HG02852 (cell line): ENCODE measurements at regions not wholly inside any gene's neighbourhood (a gene's known extent, or its start where the extent isn't known, plus 50 kb on each side); places are given as distances from the start of the nearest gene placed in this dataset.

Experiments
- ATAC-seq: cut with Tn5 transposase; IDR thresholded peaks from one replicate; pipeline ENCODE4 v1.9.1; 2021; ENCODE audit warnings: mild to moderate bottlenecking, moderate library complexity; ENCODE audit not compliant: unreplicated experiment

GRCh38 chr1:98427664-98428063, 233.9 kb upstream of the SNX7 start:
- ATAC-seq = no peak

DNA sequence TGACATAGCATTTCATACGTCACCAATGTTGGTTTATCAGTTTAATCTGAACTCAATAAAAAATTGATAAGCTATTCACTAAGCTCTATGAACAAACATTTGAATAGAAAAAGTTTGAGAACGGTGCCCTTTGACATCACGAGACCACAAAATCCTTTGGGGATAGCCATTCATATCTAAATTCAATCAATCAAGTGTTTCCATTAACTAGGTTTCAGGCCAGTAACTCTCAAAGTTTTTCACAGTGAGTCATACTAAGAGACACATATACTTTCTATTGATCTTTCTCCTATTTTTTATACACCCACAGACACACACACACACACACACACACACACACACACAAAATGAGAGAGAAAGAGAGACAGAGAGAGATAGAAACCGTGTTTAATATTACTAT, 235.4 kb upstream of the SNX7 start:
- no peak for ATAC-seq

DNA sequence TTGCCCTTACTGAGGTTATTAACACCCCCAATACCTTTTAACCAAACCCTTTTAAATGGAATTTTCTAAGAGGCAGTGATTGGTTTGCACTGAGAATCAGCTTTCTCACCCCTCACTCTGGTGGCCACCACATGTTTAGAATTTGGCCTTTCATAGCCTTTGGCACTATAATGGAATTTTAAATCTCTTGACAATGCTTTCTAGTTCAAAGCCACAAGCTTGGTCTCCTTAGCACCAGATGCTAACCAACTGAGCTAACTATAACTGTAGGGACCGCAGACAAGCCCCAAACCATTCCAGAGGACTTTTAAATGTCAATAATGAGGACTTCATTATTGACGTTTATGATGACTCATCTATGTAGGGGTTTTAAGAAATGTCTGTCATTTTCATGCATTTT, 238.7 kb upstream of the SNX7 start:
- no peak for ATAC-seq

GRCh38 chr1:98421085-98421435, 240.5 kb upstream of the SNX7 start:
- no peak for ATAC-seq

DNA sequence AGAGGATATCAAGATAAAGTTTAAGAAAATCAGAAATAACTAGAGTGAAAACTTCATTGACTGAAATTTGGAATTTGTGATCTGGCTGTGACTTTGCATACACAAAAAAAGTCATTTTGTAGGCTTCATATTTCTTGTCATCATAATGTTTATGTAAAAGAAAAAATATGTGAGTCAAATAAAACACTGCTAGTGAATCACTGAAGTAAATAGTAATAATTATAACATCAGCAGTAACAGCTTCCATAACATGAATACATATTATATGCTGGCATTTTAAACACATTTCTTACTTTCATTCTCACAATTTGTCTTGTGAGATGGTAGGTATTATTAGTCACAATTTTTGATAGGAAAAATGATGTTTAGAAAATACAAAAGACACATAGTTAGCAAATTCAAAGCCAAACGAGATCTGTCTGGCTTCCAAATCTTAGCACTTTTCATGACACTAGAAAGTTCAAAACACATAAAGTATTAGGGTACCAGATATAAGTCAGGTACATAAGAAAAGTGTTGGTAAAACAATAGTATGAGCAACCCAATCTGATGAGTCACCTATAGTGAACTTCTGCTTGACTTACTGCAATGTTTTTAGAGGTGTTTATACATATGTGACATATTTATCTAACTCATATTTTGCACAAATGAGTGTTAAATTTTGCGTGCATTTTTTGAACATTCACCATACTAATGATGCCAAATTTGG, 241.0 kb upstream of the SNX7 start:
- ATAC-seq = no peak

DNA sequence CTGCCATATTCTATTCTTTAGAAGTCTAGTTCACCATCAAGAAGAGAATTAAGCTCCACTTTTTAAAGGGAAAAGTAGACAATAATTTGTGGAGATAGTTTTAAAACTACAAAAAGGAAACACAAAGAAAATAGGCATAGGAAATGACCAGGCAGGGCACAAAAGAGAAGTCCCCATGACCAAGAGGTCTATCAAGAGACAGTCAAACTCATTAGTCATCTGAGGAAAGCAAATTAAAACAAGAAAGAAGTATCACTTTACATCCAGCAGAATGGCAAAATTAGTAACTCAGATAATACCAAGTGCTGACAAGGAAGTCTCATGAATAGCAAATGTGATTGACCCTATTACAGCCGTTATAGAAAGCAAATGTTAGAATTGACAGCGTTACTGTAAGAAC, 243.7 kb upstream of the SNX7 start:
- no peak for ATAC-seq

GRCh38 chr1:98410082-98410481, 251.4 kb upstream of the SNX7 start:
- ATAC-seq = no peak

DNA sequence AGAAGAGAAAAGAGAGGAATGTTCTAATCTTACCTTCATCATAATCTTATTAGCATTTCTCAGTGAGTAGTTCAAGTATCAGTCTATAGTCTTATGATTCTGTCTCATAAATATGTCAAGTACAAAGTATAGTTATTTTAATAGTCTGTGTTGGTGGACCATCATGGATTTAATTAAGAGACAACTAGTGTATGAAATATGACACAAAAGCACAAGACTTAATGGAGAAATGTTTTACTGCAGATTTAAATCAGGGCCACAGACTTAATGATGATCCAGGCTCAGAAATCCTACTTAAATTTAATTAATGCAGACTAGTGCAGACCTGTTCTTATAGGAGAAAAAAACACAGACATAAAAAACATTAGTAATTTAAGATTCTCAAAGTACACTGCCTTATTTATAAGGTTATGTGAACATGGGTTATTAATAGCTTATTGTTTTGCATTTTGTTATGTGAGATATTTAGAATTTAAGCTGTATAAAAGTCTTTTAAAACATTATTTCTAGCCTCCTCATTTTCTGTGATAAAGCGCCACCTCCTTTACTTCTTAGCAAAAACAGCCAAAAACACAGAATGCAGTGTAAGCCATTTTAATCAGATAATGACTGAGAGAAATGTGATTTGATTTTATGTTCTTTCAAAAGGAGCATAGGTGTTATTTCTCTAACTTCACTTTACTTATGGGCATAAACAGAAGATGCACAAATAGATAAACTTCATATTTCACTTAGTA, 255.0 kb upstream of the SNX7 start:
- no peak for ATAC-seq

DNA sequence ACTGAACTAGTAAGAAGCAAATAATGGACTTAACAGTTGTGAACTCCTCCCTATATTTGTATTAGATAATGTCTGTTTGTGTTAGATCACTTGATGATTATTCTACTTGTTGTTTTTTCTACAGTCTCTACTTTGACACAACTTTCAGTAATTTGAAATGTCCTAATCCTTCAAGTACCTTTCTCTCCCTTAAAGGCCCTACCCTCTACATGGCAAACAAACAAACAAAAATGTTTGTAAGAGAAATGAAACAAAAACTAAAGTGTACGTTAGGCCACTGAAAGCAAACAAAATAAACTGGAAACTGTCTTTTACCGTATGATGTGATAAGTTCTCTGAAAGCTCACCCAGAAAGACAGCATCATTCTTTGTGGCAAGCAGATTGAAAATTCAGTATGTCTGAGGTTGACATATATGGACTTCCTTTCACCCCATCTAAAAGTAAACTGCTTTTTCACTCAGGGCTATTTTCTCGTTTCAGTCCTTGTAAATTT, 255.9 kb upstream of the SNX7 start:
- peak; percentile 79 for ATAC-seq

GRCh38 chr1:98404866-98405265, 256.7 kb upstream of the SNX7 start:
- no peak for ATAC-seq

- ATAC-seq = no peak
Measured at GRCh38 chr1:98403963-98404480, 257.5 kb upstream of the SNX7 start.

- no peak for ATAC-seq
Measured at GRCh38 chr1:98402860-98403259, 258.7 kb upstream of the SNX7 start.

DNA sequence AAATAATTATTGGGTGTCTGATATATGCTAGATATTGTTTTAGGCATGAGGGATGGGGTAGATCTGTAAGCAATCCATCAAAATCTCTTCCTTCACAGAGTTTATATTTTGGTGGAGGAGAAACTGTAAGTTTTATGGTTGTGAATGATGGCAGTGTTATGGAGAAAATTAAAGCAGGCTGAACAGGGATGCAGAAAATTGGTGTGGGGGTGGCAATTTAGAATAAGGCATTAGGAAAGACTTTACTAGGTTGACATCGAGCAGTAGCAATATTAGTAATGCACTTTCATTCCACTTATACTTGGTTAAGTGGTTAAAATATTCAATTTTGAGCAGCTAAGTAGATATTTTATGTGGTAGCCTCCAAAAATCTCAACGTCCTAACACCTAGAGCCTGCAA, 261.1 kb upstream of the SNX7 start:
- ATAC-seq = no peak

- ATAC-seq = no peak
Measured at GRCh38 chr1:98399218-98399617, 262.3 kb upstream of the SNX7 start.

- no peak for ATAC-seq
Measured at GRCh38 chr1:98398649-98399048, 262.9 kb upstream of the SNX7 start.

GRCh38 chr1:98398092-98398491, 263.4 kb upstream of the SNX7 start:
- no peak for ATAC-seq

DNA sequence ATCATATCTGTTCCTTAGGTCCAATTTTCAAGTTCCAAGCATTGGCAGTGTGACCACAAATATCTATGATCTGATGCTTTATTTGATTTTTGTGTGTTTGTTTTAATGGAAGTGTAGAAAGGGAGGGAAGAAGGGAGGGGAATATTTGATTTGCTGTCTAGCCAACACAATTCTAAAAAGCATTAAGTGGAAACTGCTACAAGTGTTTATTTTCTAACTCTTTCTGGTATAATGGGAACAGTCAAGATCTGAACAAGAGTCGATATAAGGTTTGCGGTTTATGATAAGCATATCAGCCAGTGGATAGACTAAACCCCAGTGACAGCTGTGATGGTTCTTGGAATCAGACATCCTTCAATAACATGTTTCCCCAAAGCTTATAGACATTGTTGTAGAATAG, 267.8 kb upstream of the SNX7 start:
- ATAC-seq = no peak

- ATAC-seq = no peak
Measured at GRCh38 chr1:98391175-98391574, 270.3 kb upstream of the SNX7 start.

DNA sequence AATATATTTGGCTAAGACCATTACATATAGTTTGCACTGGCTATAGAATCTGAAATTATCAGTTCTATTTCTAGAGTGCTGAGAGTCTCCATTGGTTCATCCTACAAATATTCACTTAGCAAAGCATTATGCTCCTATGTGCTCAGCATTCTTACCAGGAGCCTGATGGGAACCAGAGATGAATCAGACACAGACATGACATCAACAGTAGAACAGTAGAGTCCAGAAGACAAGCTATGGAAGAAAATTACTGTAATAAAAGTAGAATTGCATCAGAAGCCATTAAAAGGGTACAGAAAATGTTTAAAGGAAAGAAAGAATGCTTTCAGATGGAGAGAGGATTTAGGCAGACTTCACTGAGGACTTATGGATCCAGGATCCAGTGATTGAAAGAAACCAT, 271.7 kb upstream of the SNX7 start:
- ATAC-seq = no peak

DNA sequence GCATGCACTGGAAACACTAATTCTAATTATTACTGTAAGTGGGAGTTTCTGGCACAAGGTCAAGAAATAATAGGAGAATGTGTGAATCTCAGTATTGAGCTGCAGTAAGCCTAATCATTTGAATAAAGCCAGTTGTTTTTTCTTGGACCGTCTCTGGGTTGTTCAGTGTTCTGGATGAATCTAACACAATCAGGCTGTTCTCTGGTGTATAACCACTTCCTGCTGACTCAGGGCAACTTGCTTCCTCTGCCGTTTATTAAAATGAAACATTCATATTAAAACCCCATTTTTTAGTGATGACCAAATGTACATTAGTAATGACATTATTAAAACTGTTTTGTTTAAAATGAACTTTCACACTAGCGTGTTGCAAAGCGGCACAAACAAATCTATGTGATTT, 273.1 kb upstream of the SNX7 start:
- peak; percentile 77 for ATAC-seq

GRCh38 chr1:98387701-98388100, 273.8 kb upstream of the SNX7 start:
- no peak for ATAC-seq

GRCh38 chr1:98386675-98387440, 274.7 kb upstream of the SNX7 start:
- ATAC-seq = no peak
